ENCODE measurements at regions not wholly inside any gene's neighbourhood (a gene's known extent, or its start where the extent isn't known, plus 50 kb on each side); places are given as distances from the start of the nearest gene placed in this dataset.

DNA sequence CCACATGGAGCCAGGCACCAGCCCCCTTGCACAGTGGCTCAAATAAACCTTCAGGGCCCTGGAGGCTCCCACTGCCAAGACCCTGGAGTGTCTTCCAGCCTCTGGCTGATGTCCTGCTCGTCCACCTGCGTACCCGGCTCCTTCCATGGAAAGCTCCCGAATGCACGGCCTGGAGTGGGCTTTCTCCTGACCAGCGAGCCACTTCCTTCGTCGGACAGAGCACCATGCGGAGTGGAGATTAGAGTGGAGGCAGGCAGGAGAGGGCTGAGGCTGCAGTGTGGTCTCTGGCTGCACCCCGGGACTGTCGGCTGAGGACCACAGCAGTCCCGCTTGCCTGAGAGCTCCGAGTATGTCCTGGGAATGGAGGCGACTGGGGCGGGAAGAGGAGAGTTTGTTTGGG is 93.7 kb upstream of the SFSWAP start:
- H3K4me2 ChIP-seq (ENCODE audit: low read length) = no peak overlapping the region
- H2AFZ ChIP-seq (ENCODE audit: low read depth, low read length) = no peak overlapping the region
- no peaks in the 10 kb centered on the region for H3F3A ChIP-seq (ENCODE audit: insufficient read depth, low read length, poor library complexity, severe bottlenecking)
- no peaks in the 10 kb centered on the region for H3K79me2 ChIP-seq (replicated peaks; ENCODE audit: insufficient read depth, low read length)
- H3K9ac ChIP-seq (ENCODE audit: low read length) = no peak overlapping the region
- no peak overlapping the region for H3K4me3 ChIP-seq (ENCODE audit: low read length)
- no peaks in the 10 kb centered on the region for H3K27me3 ChIP-seq (ENCODE audit: insufficient read depth, low read depth, low read length)
- H3K9me2 ChIP-seq (ENCODE audit: insufficient read depth, low read length) = no peaks in the 10 kb centered on the region
- H3K36me3 ChIP-seq (ENCODE audit: insufficient read depth, low read length) = no peaks in the 10 kb centered on the region
- no peaks in the 10 kb centered on the region for H4K20me1 ChIP-seq (ENCODE audit: insufficient read depth)
- H3K9me3 ChIP-seq (ENCODE audit: low read length) = no peaks in the 10 kb centered on the region
- TF ChIP-seq POLR2AphosphoS5 (IDR thresholded peaks at IDR 0.05) (no peak), EZH2 (IDR thresholded peaks at IDR 0.05; ENCODE audit: borderline replicate concordance, insufficient read depth, low read length, poor library complexity, severe bottlenecking) (no peak), RAD21 (conservative IDR thresholded peaks at IDR 0.05) (no peak), TAF1 (IDR thresholded peaks at IDR 0.05; ENCODE audit: low read depth) (no peak), SMC3 (conservative IDR thresholded peaks at IDR 0.05; ENCODE audit: poor library complexity) (no peak), EP300 (conservative IDR thresholded peaks at IDR 0.05; ENCODE audit: poor library complexity, severe bottlenecking) (no peak), MXI1 (conservative IDR thresholded peaks at IDR 0.05; ENCODE audit: poor library complexity, severe bottlenecking) (no peak)
- TF ChIP-seq, protein P1, sequence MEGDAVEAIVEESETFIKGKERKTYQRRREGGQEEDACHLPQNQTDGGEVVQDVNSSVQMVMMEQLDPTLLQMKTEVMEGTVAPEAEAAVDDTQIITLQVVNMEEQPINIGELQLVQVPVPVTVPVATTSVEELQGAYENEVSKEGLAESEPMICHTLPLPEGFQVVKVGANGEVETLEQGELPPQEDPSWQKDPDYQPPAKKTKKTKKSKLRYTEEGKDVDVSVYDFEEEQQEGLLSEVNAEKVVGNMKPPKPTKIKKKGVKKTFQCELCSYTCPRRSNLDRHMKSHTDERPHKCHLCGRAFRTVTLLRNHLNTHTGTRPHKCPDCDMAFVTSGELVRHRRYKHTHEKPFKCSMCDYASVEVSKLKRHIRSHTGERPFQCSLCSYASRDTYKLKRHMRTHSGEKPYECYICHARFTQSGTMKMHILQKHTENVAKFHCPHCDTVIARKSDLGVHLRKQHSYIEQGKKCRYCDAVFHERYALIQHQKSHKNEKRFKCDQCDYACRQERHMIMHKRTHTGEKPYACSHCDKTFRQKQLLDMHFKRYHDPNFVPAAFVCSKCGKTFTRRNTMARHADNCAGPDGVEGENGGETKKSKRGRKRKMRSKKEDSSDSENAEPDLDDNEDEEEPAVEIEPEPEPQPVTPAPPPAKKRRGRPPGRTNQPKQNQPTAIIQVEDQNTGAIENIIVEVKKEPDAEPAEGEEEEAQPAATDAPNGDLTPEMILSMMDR (IDR thresholded peaks at IDR 0.05; ENCODE audit: poor library complexity, severe bottlenecking) = no peak
- TF ChIP-seq, protein P2, sequence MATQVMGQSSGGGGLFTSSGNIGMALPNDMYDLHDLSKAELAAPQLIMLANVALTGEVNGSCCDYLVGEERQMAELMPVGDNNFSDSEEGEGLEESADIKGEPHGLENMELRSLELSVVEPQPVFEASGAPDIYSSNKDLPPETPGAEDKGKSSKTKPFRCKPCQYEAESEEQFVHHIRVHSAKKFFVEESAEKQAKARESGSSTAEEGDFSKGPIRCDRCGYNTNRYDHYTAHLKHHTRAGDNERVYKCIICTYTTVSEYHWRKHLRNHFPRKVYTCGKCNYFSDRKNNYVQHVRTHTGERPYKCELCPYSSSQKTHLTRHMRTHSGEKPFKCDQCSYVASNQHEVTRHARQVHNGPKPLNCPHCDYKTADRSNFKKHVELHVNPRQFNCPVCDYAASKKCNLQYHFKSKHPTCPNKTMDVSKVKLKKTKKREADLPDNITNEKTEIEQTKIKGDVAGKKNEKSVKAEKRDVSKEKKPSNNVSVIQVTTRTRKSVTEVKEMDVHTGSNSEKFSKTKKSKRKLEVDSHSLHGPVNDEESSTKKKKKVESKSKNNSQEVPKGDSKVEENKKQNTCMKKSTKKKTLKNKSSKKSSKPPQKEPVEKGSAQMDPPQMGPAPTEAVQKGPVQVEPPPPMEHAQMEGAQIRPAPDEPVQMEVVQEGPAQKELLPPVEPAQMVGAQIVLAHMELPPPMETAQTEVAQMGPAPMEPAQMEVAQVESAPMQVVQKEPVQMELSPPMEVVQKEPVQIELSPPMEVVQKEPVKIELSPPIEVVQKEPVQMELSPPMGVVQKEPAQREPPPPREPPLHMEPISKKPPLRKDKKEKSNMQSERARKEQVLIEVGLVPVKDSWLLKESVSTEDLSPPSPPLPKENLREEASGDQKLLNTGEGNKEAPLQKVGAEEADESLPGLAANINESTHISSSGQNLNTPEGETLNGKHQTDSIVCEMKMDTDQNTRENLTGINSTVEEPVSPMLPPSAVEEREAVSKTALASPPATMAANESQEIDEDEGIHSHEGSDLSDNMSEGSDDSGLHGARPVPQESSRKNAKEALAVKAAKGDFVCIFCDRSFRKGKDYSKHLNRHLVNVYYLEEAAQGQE (IDR thresholded peaks at IDR 0.05; ENCODE audit: borderline replicate concordance) = no peak
- no peak overlapping the region for H3K27ac ChIP-seq (ENCODE audit: low read length)

DNA sequence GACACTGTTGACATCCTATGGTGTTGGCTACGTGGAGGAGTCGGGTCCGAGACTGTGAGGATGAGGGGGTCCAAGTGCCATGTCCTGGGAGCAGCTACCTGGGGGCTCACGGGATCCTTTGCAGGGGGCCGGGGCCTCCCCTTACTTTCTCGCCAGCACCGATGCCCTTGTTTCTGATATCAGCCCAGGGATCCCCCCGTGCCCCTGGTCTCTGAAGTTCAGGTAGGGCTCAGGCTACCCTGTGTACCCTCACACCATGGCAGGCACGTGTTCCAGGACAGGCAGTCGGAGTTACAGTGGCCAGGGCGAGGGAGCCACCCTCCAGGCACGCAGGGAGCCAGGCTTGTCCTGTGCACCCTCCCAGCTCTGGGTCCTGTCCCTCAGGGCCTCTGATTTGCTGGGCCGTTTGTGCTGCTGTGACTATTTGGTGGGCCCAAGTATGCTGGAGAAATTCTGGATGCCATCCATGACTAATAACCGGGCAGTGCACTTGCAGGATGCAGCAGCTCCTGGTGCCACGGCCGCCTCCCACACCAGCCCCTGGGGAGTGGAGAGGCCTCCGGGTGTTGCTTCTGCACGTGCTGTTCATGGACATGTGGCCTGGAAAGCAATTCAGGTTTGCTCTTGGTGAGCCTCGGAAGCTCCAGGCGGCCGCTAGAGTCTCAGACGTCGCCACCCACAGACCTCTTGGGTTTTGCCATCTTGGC is 93.1 kb upstream of the SFSWAP start:
- Histone ChIP-seq H3K27ac (ENCODE audit: low read length) (no peak overlapping the region), H3K27me3 (ENCODE audit: insufficient read depth, low read depth, low read length) (no peaks in the 10 kb centered on the region), H3K79me2 (replicated peaks; ENCODE audit: insufficient read depth, low read length) (no peaks in the 10 kb centered on the region), H3K36me3 (ENCODE audit: insufficient read depth, low read length) (no peaks in the 10 kb centered on the region), H3K9ac (ENCODE audit: low read length) (no peak overlapping the region), H3F3A (ENCODE audit: insufficient read depth, low read length, poor library complexity, severe bottlenecking) (no peaks in the 10 kb centered on the region), H2AFZ (ENCODE audit: low read depth, low read length) (no peak overlapping the region), H3K4me3 (ENCODE audit: low read length) (no peak overlapping the region), H3K4me2 (ENCODE audit: low read length) (no peak overlapping the region), H4K20me1 (ENCODE audit: insufficient read depth) (no peaks in the 10 kb centered on the region), H3K9me2 (ENCODE audit: insufficient read depth, low read length) (no peaks in the 10 kb centered on the region), H3K9me3 (ENCODE audit: low read length) (no peaks in the 10 kb centered on the region)
- TF ChIP-seq EP300 (conservative IDR thresholded peaks at IDR 0.05; ENCODE audit: poor library complexity, severe bottlenecking) (no peak), RAD21 (conservative IDR thresholded peaks at IDR 0.05) (no peak), POLR2AphosphoS5 (IDR thresholded peaks at IDR 0.05) (no peak), SMC3 (conservative IDR thresholded peaks at IDR 0.05; ENCODE audit: poor library complexity) (no peak), EZH2 (IDR thresholded peaks at IDR 0.05; ENCODE audit: borderline replicate concordance, insufficient read depth, low read length, poor library complexity, severe bottlenecking) (no peak), TAF1 (IDR thresholded peaks at IDR 0.05; ENCODE audit: low read depth) (no peak), MXI1 (conservative IDR thresholded peaks at IDR 0.05; ENCODE audit: poor library complexity, severe bottlenecking) (no peak)
- TF ChIP-seq, protein P2 (IDR thresholded peaks at IDR 0.05; ENCODE audit: borderline replicate concordance) = no peak
- TF ChIP-seq, protein P1 (IDR thresholded peaks at IDR 0.05; ENCODE audit: poor library complexity, severe bottlenecking) = no peak

Measured in neural cell (in vitro differentiated cells).